Activated CD4-positive, alpha-beta T cell treated with anti-CD3 and anti-CD28 coated beads for 1 hour (primary cell): ENCODE measurements at regions not wholly inside any gene's neighbourhood (a gene's known extent, or its start where the extent isn't known, plus 50 kb on each side); places are given as distances from the start of the nearest gene placed in this dataset.

Source experiments
- DNase-seq: peaks from one replicate; pipeline ENCODE4 v3.0.0-alpha.2; 2020

- DNase-seq, result no peak
Observed at GRCh38 chr1:221109930-221110329, 230.7 kb downstream of the HLX start.

- no peak for DNase-seq
Observed at GRCh38 chr1:221117133-221117532, 237.9 kb downstream of the HLX start.

DNA sequence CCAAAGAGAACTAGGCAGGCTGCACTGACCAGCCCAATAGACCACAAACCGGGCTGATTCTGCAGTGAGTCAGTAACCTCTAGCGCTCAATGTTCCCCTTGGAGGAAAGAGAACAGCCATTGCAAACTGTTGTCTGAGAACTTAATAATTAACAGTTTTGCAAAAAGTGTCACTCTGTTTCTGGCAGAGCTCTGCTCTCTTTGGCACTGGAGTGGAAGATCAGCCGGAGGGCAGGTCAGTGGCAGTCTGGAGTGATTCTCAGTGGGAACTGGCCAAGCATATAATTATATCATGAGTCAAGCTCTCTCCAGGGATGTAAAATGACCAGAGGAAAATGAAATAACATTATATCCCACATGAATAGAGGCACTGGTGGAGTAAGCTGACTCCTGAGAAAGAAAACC is 238.3 kb downstream of the HLX start:
- no peak for DNase-seq

GRCh38 chr1:221118176-221118937 is 239.1 kb downstream of the HLX start:
- DNase-seq, result no peak

- DNase-seq, result no peak
Observed at GRCh38 chr1:221118938-221119320, 239.7 kb downstream of the HLX start.

DNA sequence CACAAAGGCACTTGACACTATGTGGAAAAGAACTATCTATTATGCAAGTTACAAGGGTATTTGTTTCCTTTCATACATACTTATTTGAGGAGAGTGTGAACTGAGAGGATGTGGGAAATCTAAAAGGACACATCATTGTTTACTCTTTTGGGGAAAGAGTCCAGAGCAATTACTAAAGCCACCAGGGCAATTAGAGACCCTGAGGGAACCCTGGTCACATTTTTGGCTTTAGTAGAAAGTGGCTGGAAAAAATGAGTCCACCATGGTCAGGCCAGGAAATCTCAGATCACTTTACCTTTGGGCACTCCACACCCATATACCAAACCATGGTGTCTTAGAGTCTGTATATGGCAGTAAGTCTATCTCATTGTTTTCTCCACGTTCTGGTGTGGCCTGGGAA is 243.3 kb downstream of the HLX start:
- no peak for DNase-seq

GRCh38 chr1:221125976-221126375 is 246.7 kb downstream of the HLX start:
- no peak for DNase-seq

GRCh38 chr1:221137666-221138065 is 258.4 kb downstream of the HLX start:
- no peak for DNase-seq

GRCh38 chr1:221138516-221138915 is 259.3 kb downstream of the HLX start:
- DNase-seq, result no peak

DNA sequence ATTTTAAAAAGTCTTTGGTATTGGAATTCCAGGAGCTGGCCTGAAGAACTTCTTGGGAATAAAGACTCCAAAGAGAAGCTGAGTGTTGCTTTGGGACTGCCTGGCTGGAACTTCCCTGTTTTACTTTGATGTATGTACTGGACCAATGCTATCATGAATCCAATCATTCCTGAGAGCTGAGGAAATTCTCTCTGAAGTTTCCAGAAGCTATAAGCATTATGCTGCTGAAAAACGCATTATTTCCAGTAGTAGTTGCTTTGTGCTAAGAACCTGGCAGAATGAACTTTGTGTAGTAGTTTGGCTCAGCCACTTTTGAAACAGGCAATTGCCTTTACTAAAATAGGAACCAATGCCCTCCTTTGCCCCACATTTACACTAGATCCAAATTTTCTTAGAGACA is 260.7 kb downstream of the HLX start:
- no peak for DNase-seq

DNA sequence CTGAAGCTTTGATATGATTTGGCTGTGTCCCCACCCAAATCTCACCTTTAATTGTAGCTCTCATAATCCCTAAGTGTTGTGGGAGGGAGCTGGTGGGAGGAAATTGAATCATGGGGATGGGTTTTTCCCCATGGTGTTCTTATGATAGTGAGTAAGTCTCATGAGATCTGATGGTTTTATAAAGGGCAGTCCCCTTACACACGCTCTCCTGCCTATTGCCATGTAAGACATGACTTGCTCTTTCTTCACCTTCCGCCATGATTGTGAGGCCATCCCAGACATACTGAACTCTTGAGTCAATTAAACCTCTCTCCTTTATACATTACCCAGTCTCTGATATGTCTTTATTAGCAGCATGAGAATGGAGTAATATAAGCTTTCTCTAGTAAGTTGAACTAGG is 261.9 kb downstream of the HLX start:
- DNase-seq, result no peak

DNA sequence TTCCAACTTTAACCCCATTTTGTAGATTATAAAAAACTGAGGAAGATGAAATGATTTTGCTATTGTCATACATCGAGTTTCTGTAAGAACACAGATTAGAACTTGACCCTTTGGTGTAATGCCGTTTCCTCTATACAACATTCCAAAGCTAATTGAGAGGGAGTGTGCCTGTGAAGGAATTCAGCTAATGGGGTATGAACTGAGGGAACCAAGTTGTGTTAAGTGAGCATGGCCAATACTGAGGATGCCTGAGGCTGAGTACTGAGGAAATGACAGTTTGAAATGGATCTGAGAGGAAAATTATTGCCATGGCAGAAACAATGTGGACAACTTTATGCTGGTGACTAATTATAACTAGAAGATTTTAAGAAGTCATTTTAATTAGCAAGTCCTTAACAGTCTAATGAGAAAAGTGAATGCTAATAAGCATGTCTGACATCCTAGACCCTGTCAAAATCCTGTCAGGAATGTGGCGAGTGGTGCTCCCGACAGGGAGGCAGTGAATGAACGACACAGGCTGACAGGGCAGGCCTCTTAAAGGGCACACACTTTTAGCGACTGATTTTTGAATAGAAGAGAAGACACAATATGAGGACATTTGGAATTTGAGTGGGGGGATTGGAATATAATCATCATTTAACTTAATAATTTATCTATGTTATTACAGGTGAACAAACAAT is 262.5 kb downstream of the HLX start:
- no peak for DNase-seq

- no peak for DNase-seq
Observed at GRCh38 chr1:221148660-221149059, 269.4 kb downstream of the HLX start.

DNA sequence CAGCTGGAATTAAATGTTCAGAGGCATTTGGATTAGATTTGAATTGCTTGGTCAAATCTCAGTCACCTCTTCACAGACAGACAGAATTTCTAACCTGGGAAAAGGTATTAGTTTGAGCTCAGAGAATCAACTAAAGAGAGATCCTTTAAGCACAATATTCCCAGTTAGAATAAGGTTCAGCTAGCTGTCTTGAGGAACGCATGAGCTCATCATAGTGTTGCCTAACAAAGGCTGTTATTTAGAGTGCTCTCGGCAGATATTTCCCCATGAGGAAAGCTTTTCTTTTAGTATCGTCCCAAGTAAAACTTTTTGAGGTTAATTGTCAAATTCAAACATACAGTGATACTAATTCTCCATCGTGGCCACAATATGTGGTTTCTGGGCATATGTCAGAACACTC is 269.9 kb downstream of the HLX start:
- DNase-seq, result no peak

GRCh38 chr1:221149555-221150075 is 270.4 kb downstream of the HLX start:
- no peak for DNase-seq

GRCh38 chr1:221150996-221151395 is 271.8 kb downstream of the HLX start:
- DNase-seq, result no peak

DNA sequence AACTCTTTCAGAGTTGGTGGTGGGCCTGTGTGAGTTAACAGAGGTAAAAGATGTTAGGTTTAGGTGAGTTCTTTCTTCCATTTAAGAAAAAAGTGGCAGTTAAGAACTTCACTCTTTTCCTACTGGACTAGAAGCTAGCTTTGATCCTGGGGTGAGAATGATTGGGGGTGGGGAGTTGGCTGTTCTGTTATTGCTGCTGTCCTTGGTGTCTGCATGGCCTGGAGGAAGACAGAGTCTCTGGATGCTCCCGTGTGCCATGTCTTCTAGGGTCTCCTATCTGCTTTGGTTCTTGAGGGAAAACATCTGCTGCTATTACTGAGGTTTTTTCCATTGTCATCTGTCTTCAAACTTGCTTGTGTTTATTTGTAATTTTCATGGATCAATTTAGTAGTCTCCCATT is 275.7 kb downstream of the HLX start:
- DNase-seq, result no peak

DNA sequence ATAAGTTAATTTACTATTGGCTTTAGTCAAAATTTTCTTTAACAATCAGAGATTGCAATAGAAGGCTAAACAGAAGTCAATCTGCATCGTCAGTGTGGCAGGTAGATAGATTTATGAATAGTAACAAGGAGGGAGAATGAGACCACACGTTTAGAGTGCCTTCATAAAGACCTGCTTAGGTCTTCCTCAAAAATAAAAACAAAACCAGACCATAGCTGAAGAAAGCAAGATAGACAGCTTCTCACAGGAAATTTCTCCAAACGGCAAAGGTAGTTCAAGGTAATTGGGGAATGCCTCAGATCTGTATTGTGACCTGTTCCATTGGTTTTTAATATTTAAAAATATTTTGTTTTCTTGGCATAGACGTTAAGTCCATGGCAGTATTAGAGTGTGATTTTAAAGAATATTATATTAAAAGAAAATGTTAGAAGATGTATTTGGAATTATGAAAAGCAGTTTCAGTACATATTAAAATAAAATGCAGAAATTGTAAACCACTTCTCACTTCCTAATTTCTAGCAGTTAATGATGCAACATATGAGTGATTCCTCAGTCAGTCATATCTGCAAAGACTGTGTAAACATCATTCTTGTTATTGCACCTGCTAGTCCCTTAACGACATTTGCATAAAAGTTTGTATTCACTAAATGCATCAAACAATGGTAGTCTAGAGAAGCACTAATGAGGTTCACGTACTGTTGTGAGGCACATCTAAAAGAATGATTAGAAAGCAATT is 278.0 kb downstream of the HLX start:
- DNase-seq, result no peak

DNA sequence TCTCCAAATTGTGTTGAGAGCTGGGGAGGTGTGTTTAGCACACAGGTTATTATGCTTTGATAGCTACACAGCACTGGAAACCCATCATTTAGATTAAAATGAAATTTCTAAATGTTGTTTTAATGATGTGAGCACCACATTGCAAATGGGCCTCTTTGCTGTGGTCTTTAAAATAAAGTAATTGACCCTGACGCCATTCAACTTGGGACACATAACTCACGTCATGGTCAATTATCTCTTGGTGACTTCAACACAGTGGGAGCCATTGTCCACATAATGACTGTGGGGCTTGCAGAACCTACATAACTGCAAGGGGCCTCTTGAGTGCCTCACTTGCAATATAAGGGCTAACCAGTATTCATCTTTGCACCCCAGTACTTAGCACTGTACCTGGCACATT is 280.4 kb downstream of the HLX start:
- no peak for DNase-seq

GRCh38 chr1:221161571-221162041 is 282.4 kb downstream of the HLX start:
- no peak for DNase-seq

GRCh38 chr1:221162352-221162751 is 283.1 kb downstream of the HLX start:
- DNase-seq, result no peak

GRCh38 chr1:221162939-221163338 is 283.7 kb downstream of the HLX start:
- no peak for DNase-seq

DNA sequence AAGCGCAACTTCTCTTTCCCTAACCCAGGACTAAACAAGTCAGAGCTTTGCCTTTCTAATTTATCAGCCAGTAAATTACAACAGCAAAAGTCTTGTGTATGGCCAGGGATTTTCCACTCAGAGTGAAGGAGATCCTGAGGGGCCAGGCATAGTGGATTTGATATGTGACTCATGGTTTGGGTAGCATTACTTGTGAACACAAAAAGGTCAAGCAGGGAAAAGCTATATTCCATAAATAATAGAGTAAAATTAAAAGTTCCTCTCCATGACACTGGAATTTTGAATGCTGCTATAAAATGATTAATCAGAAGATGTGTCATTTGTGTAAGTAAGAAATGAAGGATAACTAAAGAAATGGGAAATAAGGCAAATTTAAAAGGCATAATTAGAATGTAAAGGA is 284.8 kb downstream of the HLX start:
- no peak for DNase-seq
